Stomach (tissue), 8 donors: ENCODE measurements at regions not wholly inside any gene's neighbourhood (a gene's known extent, or its start where the extent isn't known, plus 50 kb on each side); places are given as distances from the start of the nearest gene placed in this dataset.

ENCODE experiments used
- DNase-seq, 2 donors: peaks; one replicate each; pipeline versions ENCODE4 v3.0.0 to v3.0.0-alpha.2; 2013 to 2019
- H3K27ac ChIP-seq, 5 donors: fragments of 200-600 bp in 4 of 5; sonication (generic) in 4 of 5; one replicate each; pipeline ENCODE4 v1.5.1; 2013 to 2019; ENCODE audit warnings: mild to moderate bottlenecking in 1 of 5, moderate library complexity in 1 of 5
- H3K27me3 ChIP-seq, 3 donors: fragments of 200-600 bp; sonication (generic); one replicate each; pipeline ENCODE4 v1.5.1; 2017 to 2019; ENCODE audit warnings: mixed run types in 1 of 3
- H3K36me3 ChIP-seq, 4 donors: fragments of 200-600 bp; sonication (generic); 1 replicate in 3 of 4; 2 replicates in 1 of 4; pipeline ENCODE4 v1.5.1; 2016 to 2019
- H3K4me1 ChIP-seq, 4 donors: fragments of 200-600 bp; sonication (generic); one replicate each; pipeline ENCODE4 v1.5.1; 2016 to 2019
- H3K4me3 ChIP-seq, 4 donors: fragments of 200-600 bp; sonication (generic) in 3 of 4; one replicate each; pipeline ENCODE4 v1.5.1; 2016 to 2019; ENCODE audit warnings: mild to moderate bottlenecking in 1 of 4
- H3K9me3 ChIP-seq, 4 donors: fragments of 200-600 bp; sonication (generic); one replicate each; pipeline ENCODE4 v1.5.1; 2016 to 2019
- CTCF ChIP-seq, 7 experiments: fragments of 450-650 bp in 4 of 7; fragments of 200-600 bp in 3 of 7; sonication (generic) in 3 of 7; IDR thresholded peaks; one replicate each; pipeline ENCODE4 v1.5.1; 2016 to 2019; ENCODE audit warnings: antibody characterized with exemption in 7 of 7, control low read depth in 2 of 7, mild to moderate bottlenecking in 1 of 7
- EP300 ChIP-seq: sonication (generic); formaldehyde crosslinking; IDR thresholded peaks from one replicate; pipeline ENCODE4 v1.6.1; 2017; ENCODE audit warnings: antibody characterized with exemption
- POLR2A ChIP-seq, 4 donors: fragments of 450-650 bp; IDR thresholded peaks; one replicate each; pipeline ENCODE4 v1.6.1; 2016; ENCODE audit warnings: antibody characterized with exemption in 4 of 4, control low read depth in 2 of 4, mild to moderate bottlenecking in 1 of 4, moderate library complexity in 1 of 4
- POLR2AphosphoS5 ChIP-seq, 3 donors: sonication (generic); formaldehyde crosslinking; IDR thresholded peaks; one replicate each; pipeline ENCODE4 v1.6.1; 2016; ENCODE audit warnings: antibody characterized with exemption in 3 of 3
- WGBS, 5 donors: extraction: QIAGEN DNeasy Blood & Tissue Kit in 3 of 5; methylation state at CpG; one replicate each; pipeline versions ENCODE4 v1.1.5 to v1.1.7; 2013 to 2018; 5-methylcytosine and 5-hydroxymethylcytosine counted together
- intact Hi-C: fragments of 100-400 bp; cut with DNase I; formaldehyde crosslinking; loops from one replicate; pipeline ENCODE4 v1.15.1; 2023; ENCODE audit warnings: low total_unique reads
- donor health status: healthy with polysubstance abuse.
- donor health status: Bipolar disorder and iron deficiency.
- donor health status: healthy.

GRCh38 chr6:830667-831327 lies 137.9 kb upstream of the EXOC2 start:
- intact Hi-C loops: no loop called here
- DNase-seq: no peak
- WGBS, 5 donors: 89 to 94% (median 93%) methylated on average over 6 of the region's 6 CpGs

GRCh38 chr6:829656-830055 lies 136.7 kb upstream of the EXOC2 start:
- no peaks in the 10 kb centered on the region for H3K27me3 ChIP-seq
- intact Hi-C loops: no loop called here
- no peak for TF ChIP-seq POLR2AphosphoS5 (IDR thresholded peaks at IDR 0.05)
- TF ChIP-seq EP300: no peak
- DNase-seq: no peak
- H3K4me1 ChIP-seq: peaks cover 0 to 1% (median 0%) of the 10 kb centered on the region in 4 donors
- H3K36me3 ChIP-seq: no peaks in the 10 kb centered on the region
- no peak overlapping the region for H3K4me3 ChIP-seq
- no peak overlapping the region for H3K27ac ChIP-seq
- peaks cover 0 to 14% (median 4%) of the 10 kb centered on the region in 4 donors for H3K9me3 ChIP-seq
- WGBS, 5 donors: 63 to 84% (median 76%) methylated on average over 4 of the region's 4 CpGs

More at GRCh38 chr6:830667-831327, 137.9 kb upstream of the EXOC2 start:
- Histone ChIP-seq H3K27ac (no peak overlapping the region), H3K4me1 (peaks cover 0 to 8% (median 3%) of the 10 kb centered on the region in 4 donors), H3K36me3 (no peaks in the 10 kb centered on the region), H3K27me3 (no peaks in the 10 kb centered on the region), H3K4me3 (no peak overlapping the region), H3K9me3 (peaks cover 0 to 14% (median 4%) of the 10 kb centered on the region in 4 donors)
- TF ChIP-seq CTCF (IDR thresholded peaks at IDR 0.05) (no peak), EP300 (no peak), POLR2AphosphoS5 (IDR thresholded peaks at IDR 0.05) (no peak), POLR2A (IDR thresholded peaks at IDR 0.05) (no peak)

- Histone ChIP-seq H3K36me3 (no peaks in the 10 kb centered on the region), H3K9me3 (peaks cover 0 to 9% (median 4%) of the 10 kb centered on the region in 4 donors), H3K27ac (no peak overlapping the region), H3K4me3 (no peak overlapping the region), H3K4me1 (no peaks in the 10 kb centered on the region), H3K27me3 (no peaks in the 10 kb centered on the region)
- WGBS, 5 donors: 75 to 96% (median 92%) methylated on average over 1 of the region's 1 CpG
- no peak for TF ChIP-seq CTCF (IDR thresholded peaks at IDR 0.05)
- DNase-seq: no peak
- intact Hi-C loops: no loop called here
These were observed 134.5 kb upstream of the EXOC2 start for GRCh38 chr6:827431-827830.

GRCh38 chr6:819122-819521 lies 126.2 kb upstream of the EXOC2 start:
- Histone ChIP-seq H3K4me3 (no peak overlapping the region), H3K27me3 (no peaks in the 10 kb centered on the region), H3K27ac (no peak overlapping the region), H3K4me1 (peaks cover 0 to 11% (median 0%) of the 10 kb centered on the region in 4 donors), H3K9me3 (no peaks in the 10 kb centered on the region), H3K36me3 (no peaks in the 10 kb centered on the region)
- DNase-seq: no peak
- intact Hi-C loops: no loop called here
- TF ChIP-seq POLR2A (IDR thresholded peaks at IDR 0.05): no peak
- TF ChIP-seq EP300: no peak
- no peak for TF ChIP-seq POLR2AphosphoS5 (IDR thresholded peaks at IDR 0.05)
- no peak for TF ChIP-seq CTCF (IDR thresholded peaks at IDR 0.05)
- WGBS, 5 donors: 36 to 74% (median 44%) methylated on average over 5 of the region's 5 CpGs

- 40 to 66% (median 48%) methylated on average over 2 of the region's 2 CpGs for WGBS, 5 donors
- no peak for TF ChIP-seq POLR2AphosphoS5 (IDR thresholded peaks at IDR 0.05)
- TF ChIP-seq CTCF (IDR thresholded peaks at IDR 0.05): no peak
- no peak for TF ChIP-seq POLR2A (IDR thresholded peaks at IDR 0.05)
- no peak for TF ChIP-seq EP300
- no peaks in the 10 kb centered on the region for H3K27me3 ChIP-seq
- H3K36me3 ChIP-seq: no peaks in the 10 kb centered on the region
- H3K4me1 ChIP-seq: peaks cover 0 to 11% (median 0%) of the 10 kb centered on the region in 4 donors
- no peak overlapping the region for H3K4me3 ChIP-seq
- H3K9me3 ChIP-seq: no peaks in the 10 kb centered on the region
- no peak overlapping the region for H3K27ac ChIP-seq
- DNase-seq: peak in 1 of 2 donors; percentile 76
- intact Hi-C loops: no loop called here
These were observed 125.3 kb upstream of the EXOC2 start for GRCh38 chr6:818196-818595.
